K562 (cell line): ENCODE measurements at regions not wholly inside any gene's neighbourhood (a gene's known extent, or its start where the extent isn't known, plus 50 kb on each side); places are given as distances from the start of the nearest gene placed in this dataset.

Source experiments
- ATAC-seq: fragments of 200-7000 bp; cut with Tn5 transposase; 3 replicates; pipeline ENCODE4 v1.9.1; 2020; ENCODE audit warnings: moderate library complexity
- BruUV-seq: library from RNA; stranded (reverse); fragments of 400-500 nt; replicated peaks from 2 replicates; lab custom pipeline; 2021; lab: Mats Ljungman, UMichigan
- CTCF ChIA-PET: fragments of 300-600 bp; formaldehyde crosslinking; extraction: SDS; loops from one replicate; lab custom pipeline; 2021; ENCODE audit warnings: low intra/inter-chr PET ratio; lab: Yijun Ruan, JAX
- POLR2A ChIA-PET: fragments of 300-600, 350-650 bp; sonication (Branson Sonifier 250); formaldehyde crosslinking; extraction: SDS; loops from one replicate; lab custom pipeline; 2021; ENCODE audit warnings: antibody characterized with exemption, inconsistent platforms; lab: Yijun Ruan, JAX
- DNase-seq, 4 experiments: peaks; one replicate each; pipeline versions ENCODE4 v3.0.0 to v3.0.0-alpha.2; 2011 to 2018; ENCODE audit warnings: low spot score in 3 of 4, mixed read lengths in 3 of 4; ENCODE audit errors: extremely low read depth in 1 of 4
- FAIRE-seq: peaks from 2 replicates; lab custom pipeline; 2011; peaks lifted over from hg19 to GRCh38; lab: Jason Lieb, UNC
- H2AFZ ChIP-seq: 2 replicates; pipeline ENCODE4 v1.6.0; 2011; ENCODE audit warnings: low read depth, low read length, control low read depth, inconsistent platforms
- H3K27ac ChIP-seq: fragments of 200-600 bp; 3 replicates; pipeline ENCODE4 v1.8.0; 2011; ENCODE audit warnings: low read depth, mild to moderate bottlenecking, control low read depth, inconsistent platforms, low read length, moderate library complexity, mixed read lengths; ENCODE audit errors: extremely low read depth
- H3K27me3 ChIP-seq, 2 experiments: fragments of 300-600 bp in 1 of 2; 2 replicates in 1 of 2; 3 replicates in 1 of 2; pipeline versions ENCODE4 v1.6.0 to v1.8.0; 2011; ENCODE audit warnings: inconsistent platforms in 2 of 2, low read length in 2 of 2, mild to moderate bottlenecking in 1 of 2, mixed read lengths in 1 of 2, moderate library complexity in 1 of 2; ENCODE audit not compliant: control insufficient read depth in 2 of 2, insufficient read depth in 2 of 2
- H3K36me3 ChIP-seq: fragments of 300-600 bp; 3 replicates; pipeline ENCODE4 v1.8.0; 2011; ENCODE audit warnings: mild to moderate bottlenecking, low read length, inconsistent platforms; ENCODE audit not compliant: control insufficient read depth, insufficient read depth
- H3K4me1 ChIP-seq, 2 experiments: fragments of 200-600 bp in 1 of 2; replicated peaks in 1 of 2; 2 replicates in 1 of 2; 3 replicates in 1 of 2; pipeline versions ENCODE4 v1.5.1 to v1.8.0; 2011; ENCODE audit warnings: inconsistent platforms in 2 of 2, low read length in 2 of 2, mild to moderate bottlenecking in 1 of 2, mixed read lengths in 1 of 2, moderate library complexity in 1 of 2; ENCODE audit not compliant: control insufficient read depth in 2 of 2, insufficient read depth in 2 of 2
- H3K4me2 ChIP-seq: 2 replicates; pipeline ENCODE4 v1.6.1; 2011; ENCODE audit warnings: low read length, control low read depth, inconsistent platforms, mixed read lengths; ENCODE audit not compliant: insufficient read depth
- H3K4me3 ChIP-seq: fragments of 200-600 bp; sonication (generic), shearing (Covaris generic); 2 replicates; pipeline ENCODE4 v1.5.1; 2016; ENCODE audit warnings: control low read depth, inconsistent platforms
- H3K79me2 ChIP-seq: fragments of 200-600 bp; 3 replicates; pipeline ENCODE4 v1.8.0; 2011; ENCODE audit warnings: low read length, inconsistent platforms; ENCODE audit not compliant: control insufficient read depth, insufficient read depth
- H3K9ac ChIP-seq, 2 experiments: 2 replicates each; pipeline versions ENCODE4 v1.6.0 to v1.6.1; 2011; ENCODE audit warnings: low read depth in 2 of 2, low read length in 2 of 2, control low read depth in 1 of 2, inconsistent platforms in 1 of 2, mild to moderate bottlenecking in 1 of 2, mixed read lengths in 1 of 2; ENCODE audit not compliant: insufficient read depth in 1 of 2
- H3K9me1 ChIP-seq: one replicate; pipeline ENCODE4 v1.6.0; 2011; ENCODE audit warnings: inconsistent platforms, mild to moderate bottlenecking, low read length, moderate library complexity; ENCODE audit not compliant: control insufficient read depth, insufficient read depth
- H3K9me3 ChIP-seq: replicated peaks from 2 replicates; pipeline ENCODE4 v1.5.1; 2011; ENCODE audit warnings: low read depth, low read length, inconsistent platforms; ENCODE audit not compliant: control insufficient read depth, insufficient read depth
- H4K20me1 ChIP-seq: replicated peaks from 2 replicates; pipeline ENCODE4 v1.6.1; 2011; ENCODE audit warnings: low read length, inconsistent platforms, mixed read lengths; ENCODE audit not compliant: control insufficient read depth, insufficient read depth
- AFF4 ChIP-seq: sonication (generic); formaldehyde crosslinking; IDR thresholded peaks from 2 replicates; pipeline ENCODE4 v1.8.0; 2023; ENCODE audit warnings: mild to moderate bottlenecking, missing genetic modification reagents
- CEBPB ChIP-seq: fragments of 450-650 bp; IDR thresholded peaks from 2 replicates; pipeline ENCODE4 v1.6.1; 2016; ENCODE audit warnings: missing genetic modification characterization, missing compliant biosample characterization
- ETV6 ChIP-seq, 3 experiments: fragments of 150-350 bp in 1 of 3; sonication (generic) in 1 of 3; formaldehyde crosslinking in 1 of 3; IDR thresholded peaks; 2 replicates each; pipeline versions ENCODE4 v1.6.1 to v1.8.0; 2014 to 2022; ENCODE audit warnings: borderline replicate concordance in 2 of 3, low read depth in 2 of 3, antibody characterized with exemption in 1 of 3, low read length in 1 of 3, mild to moderate bottlenecking in 1 of 3, missing genetic modification reagents in 1 of 3
- PRDM10 ChIP-seq: fragments of 450-650 bp; IDR thresholded peaks from 2 replicates; pipeline ENCODE4 v1.6.1; 2018; ENCODE audit not compliant: partially characterized antibody
- ZNF644 ChIP-seq: fragments of 200-800 bp; sonication (Bioruptor generic); IDR thresholded peaks from 2 replicates; pipeline ENCODE4 v1.6.1; 2016; ENCODE audit warnings: low read depth, missing genetic modification characterization, missing compliant biosample characterization
- WGBS: fragments of 100-300 bp; shearing (Covaris generic); methylation state at CpG from one replicate; pipeline ENCODE4 v1.1.6; 2016; ENCODE audit warnings: low coverage, mixed read lengths; ENCODE audit not compliant: insufficient coverage; ENCODE audit errors: missing lambda C conversion rate; 5-methylcytosine and 5-hydroxymethylcytosine counted together
- in situ Hi-C: fragments of 300-500 bp; cut with MboI; formaldehyde crosslinking; loops from 4 replicates; pipeline ENCODE4 v1.15.0; 2018; ENCODE audit warnings: inconsistent platforms, mixed read lengths
- intact Hi-C: fragments of 100-400 bp; cut with micrococcal nuclease; formaldehyde crosslinking; loops from 2 replicates; pipeline ENCODE4 v1.14.2; 2022

GRCh38 chr10:125281091-125281490, 120.7 kb upstream of the CTBP2 start (continued):
- TF ChIP-seq AFF4 (CRISPR knock-in tag): no peak
- TF ChIP-seq, all 486 proteins: peak for 0

DNA sequence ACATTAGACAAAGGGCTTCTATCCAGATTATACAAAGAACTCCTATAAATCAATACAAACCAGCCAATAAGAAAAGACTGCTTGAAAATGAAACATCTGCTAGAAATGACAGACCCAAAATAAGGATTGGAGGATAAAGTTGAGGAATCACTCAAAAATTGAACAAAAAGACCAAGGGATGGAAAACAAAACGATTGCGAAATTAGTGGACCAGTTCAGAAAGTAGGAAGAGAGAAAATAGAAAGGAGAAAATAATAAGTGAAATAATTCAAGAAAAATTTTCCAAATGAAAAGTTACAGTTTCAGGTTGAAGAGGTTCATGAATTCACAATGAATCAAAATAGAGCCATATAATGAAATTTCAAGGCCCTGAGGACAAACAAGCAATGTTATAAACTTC, 115.8 kb upstream of the CTBP2 start:
- no peaks in the 10 kb centered on the region for H3K9me3 ChIP-seq
- POLR2A ChIA-PET: no interaction called here
- no TSS peak for BruUV-seq

More for the DNA sequence above, 115.8 kb upstream of the CTBP2 start:
- TF ChIP-seq ETV6 (IDR thresholded peaks at IDR 0.05; ENCODE audit: borderline replicate concordance in 1 of 2, low read depth in 2 of 2, low read length in 1 of 2) (no peak), ETV6 (CRISPR knock-in tag; IDR thresholded peaks at IDR 0.05; ENCODE audit: borderline replicate concordance) (no peak), ZNF644 (tag) (no peak), PRDM10 (no peak), CEBPB (0 out of 2 replicates have a peak, but pooled peaks have one; percentile 19)
- no peak for FAIRE-seq
- Histone ChIP-seq H3K27me3 (peaks cover 3 to 23% of the 10 kb centered on the region in 2 experiments; a peak in 3 of 5 replicates), H3K9me1 (no peaks in the 10 kb centered on the region), H3K36me3 (no peaks in the 10 kb centered on the region), H3K9ac (no peak overlapping the region), H3K4me2 (no peak overlapping the region), H3K27ac (no peak overlapping the region), H3K4me3 (no peak overlapping the region), H4K20me1 (no peaks in the 10 kb centered on the region), H2AFZ (no peak overlapping the region), H3K79me2 (no peaks in the 10 kb centered on the region), H3K4me1 (no peaks in the 10 kb centered on the region)
- CTCF ChIA-PET: no interaction called here
- DNase-seq: no peak
- 0% methylated on average over 2 of the region's 2 CpGs for WGBS
- no peak for ATAC-seq
- intact Hi-C loops (no loop called here), in situ Hi-C loops (no loop called here)
